ENCODE measurements at regions not wholly inside any gene's neighbourhood (a gene's known extent, or its start where the extent isn't known, plus 50 kb on each side); places are given as distances from the start of the nearest gene placed in this dataset.

- H4K20me1 ChIP-seq (ENCODE audit: insufficient read depth) = no peaks in the 10 kb centered on the region
- H3K4me2 ChIP-seq (ENCODE audit: low read length) = no peak overlapping the region
- no peak overlapping the region for H3K4me3 ChIP-seq (replicated peaks in 1 of 2; ENCODE audit: low read depth in 1 of 2, low read length in 2 of 2)
- H3K79me2 ChIP-seq (ENCODE audit: insufficient read depth, low read length) = no peaks in the 10 kb centered on the region
- no peak overlapping the region for H3K27ac ChIP-seq (ENCODE audit: low read depth, low read length)
- intact Hi-C loops (cut with micrococcal nuclease) = no loop called here
- TF ChIP-seq, protein P1, sequence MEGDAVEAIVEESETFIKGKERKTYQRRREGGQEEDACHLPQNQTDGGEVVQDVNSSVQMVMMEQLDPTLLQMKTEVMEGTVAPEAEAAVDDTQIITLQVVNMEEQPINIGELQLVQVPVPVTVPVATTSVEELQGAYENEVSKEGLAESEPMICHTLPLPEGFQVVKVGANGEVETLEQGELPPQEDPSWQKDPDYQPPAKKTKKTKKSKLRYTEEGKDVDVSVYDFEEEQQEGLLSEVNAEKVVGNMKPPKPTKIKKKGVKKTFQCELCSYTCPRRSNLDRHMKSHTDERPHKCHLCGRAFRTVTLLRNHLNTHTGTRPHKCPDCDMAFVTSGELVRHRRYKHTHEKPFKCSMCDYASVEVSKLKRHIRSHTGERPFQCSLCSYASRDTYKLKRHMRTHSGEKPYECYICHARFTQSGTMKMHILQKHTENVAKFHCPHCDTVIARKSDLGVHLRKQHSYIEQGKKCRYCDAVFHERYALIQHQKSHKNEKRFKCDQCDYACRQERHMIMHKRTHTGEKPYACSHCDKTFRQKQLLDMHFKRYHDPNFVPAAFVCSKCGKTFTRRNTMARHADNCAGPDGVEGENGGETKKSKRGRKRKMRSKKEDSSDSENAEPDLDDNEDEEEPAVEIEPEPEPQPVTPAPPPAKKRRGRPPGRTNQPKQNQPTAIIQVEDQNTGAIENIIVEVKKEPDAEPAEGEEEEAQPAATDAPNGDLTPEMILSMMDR (IDR thresholded peaks at IDR 0.05 in 2 of 3, conservative IDR thresholded peaks at IDR 0.05 in 1 of 3; ENCODE audit: borderline replicate concordance in 1 of 3, insufficient read depth in 1 of 3, low read depth in 2 of 3, low read length in 2 of 3) = no peak
- TF ChIP-seq ATF3 (IDR thresholded peaks at IDR 0.05) (no peak), TCF7L2 (IDR thresholded peaks at IDR 0.05; ENCODE audit: borderline replicate concordance, extremely low read depth, insufficient read depth, insufficient read length) (no peak), POLR2AphosphoS5 (IDR thresholded peaks at IDR 0.05; ENCODE audit: low read depth, low read length) (no peak), ELF1 (IDR thresholded peaks at IDR 0.05; ENCODE audit: borderline replicate concordance, low read depth) (no peak), EZH2phosphoT487 (IDR thresholded peaks at IDR 0.05; ENCODE audit: borderline replicate concordance) (no peak), RAD21 (IDR thresholded peaks at IDR 0.05; ENCODE audit: low read depth) (no peak)
- no peak overlapping the region for H3K9ac ChIP-seq (ENCODE audit: low read length)
- RAD21 ChIA-PET (ENCODE audit: low non-redundant PET in 1 of 2, low total read pairs in 2 of 2, uncharacterized antibody in 2 of 2, unreplicated experiment in 2 of 2) = no interaction called here
- ATAC-seq (no peak), DNase-seq (ENCODE audit: low read depth, low spot score) (no peak)
- POLR2A ChIA-PET = no interaction called here
- no peak overlapping the region for H2AFZ ChIP-seq (ENCODE audit: low read depth, low read length, poor library complexity, severe bottlenecking)
- no TSS peak for BruUV-seq (replicated peaks)
- no peaks in the 10 kb centered on the region for H3K36me3 ChIP-seq (ENCODE audit: control insufficient read depth in 1 of 2, insufficient read depth in 2 of 2, low read length in 2 of 2)
- H3K27me3 ChIP-seq (ENCODE audit: insufficient read depth, low read length) = no peaks in the 10 kb centered on the region
- H3K4me1 ChIP-seq (ENCODE audit: control insufficient read depth in 1 of 2, insufficient read depth in 2 of 2, low read length in 2 of 2) = no peaks in the 10 kb centered on the region
- CTCF ChIA-PET = no interaction called here
- no peaks in the 10 kb centered on the region for H3K9me2 ChIP-seq (ENCODE audit: insufficient read depth)
- no peaks in the 10 kb centered on the region; a peak in 1 of 4 replicates for H3K9me3 ChIP-seq (ENCODE audit: control insufficient read depth in 1 of 2, insufficient read depth in 1 of 2, low read depth in 1 of 2, low read length in 2 of 2)
Observed at GRCh38 chr1:172811694-172812093, 152.8 kb downstream of the FASLG start.

DNA sequence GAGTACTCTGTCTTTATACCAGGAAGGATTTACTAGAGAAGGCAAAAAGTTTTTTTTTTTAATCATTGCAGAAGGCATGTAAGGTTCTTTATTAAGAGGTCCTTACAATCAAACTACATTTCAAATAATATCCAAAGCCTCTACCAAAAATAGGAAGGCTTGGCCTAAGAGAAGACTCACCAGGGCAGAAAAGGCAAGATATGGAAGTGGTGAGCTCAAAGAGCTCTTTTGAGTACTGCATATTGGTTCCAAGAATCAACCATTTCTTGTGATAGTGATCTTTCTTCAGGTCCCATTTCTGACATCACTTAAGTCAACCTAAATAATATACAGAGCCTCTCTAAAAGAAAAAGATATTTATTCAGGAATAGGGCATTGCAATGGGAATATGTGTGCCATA is 153.2 kb downstream of the FASLG start:
- no peak overlapping the region for H3K4me3 ChIP-seq (replicated peaks in 1 of 2; ENCODE audit: low read depth in 1 of 2, low read length in 2 of 2)
- no peaks in the 10 kb centered on the region for H3K9me2 ChIP-seq (ENCODE audit: insufficient read depth)
- ChIA-PET CTCF (no interaction called here), RAD21 (ENCODE audit: low non-redundant PET in 1 of 2, low total read pairs in 2 of 2, uncharacterized antibody in 2 of 2, unreplicated experiment in 2 of 2) (no interaction called here), POLR2A (no interaction called here)
- no peaks in the 10 kb centered on the region for H3K27me3 ChIP-seq (ENCODE audit: insufficient read depth, low read length)
- no peak for DNase-seq (ENCODE audit: low read depth, low spot score)
- no peaks in the 10 kb centered on the region for H3K36me3 ChIP-seq (ENCODE audit: control insufficient read depth in 1 of 2, insufficient read depth in 2 of 2, low read length in 2 of 2)
- no peak for ATAC-seq
- no peak overlapping the region for H2AFZ ChIP-seq (ENCODE audit: low read depth, low read length, poor library complexity, severe bottlenecking)
- no TSS peak for BruUV-seq (replicated peaks)
- no peak overlapping the region for H3K4me2 ChIP-seq (ENCODE audit: low read length)
- TF ChIP-seq SIN3A (IDR thresholded peaks at IDR 0.05; ENCODE audit: low read depth) (no peak), POLR2AphosphoS5 (IDR thresholded peaks at IDR 0.05; ENCODE audit: low read depth, low read length) (no peak), TCF7L2 (IDR thresholded peaks at IDR 0.05; ENCODE audit: borderline replicate concordance, extremely low read depth, insufficient read depth, insufficient read length) (no peak), POLR2A (IDR thresholded peaks at IDR 0.05; ENCODE audit: borderline replicate concordance, extremely low read depth, insufficient read depth, insufficient read length) (no peak)
- TF ChIP-seq, protein P2, sequence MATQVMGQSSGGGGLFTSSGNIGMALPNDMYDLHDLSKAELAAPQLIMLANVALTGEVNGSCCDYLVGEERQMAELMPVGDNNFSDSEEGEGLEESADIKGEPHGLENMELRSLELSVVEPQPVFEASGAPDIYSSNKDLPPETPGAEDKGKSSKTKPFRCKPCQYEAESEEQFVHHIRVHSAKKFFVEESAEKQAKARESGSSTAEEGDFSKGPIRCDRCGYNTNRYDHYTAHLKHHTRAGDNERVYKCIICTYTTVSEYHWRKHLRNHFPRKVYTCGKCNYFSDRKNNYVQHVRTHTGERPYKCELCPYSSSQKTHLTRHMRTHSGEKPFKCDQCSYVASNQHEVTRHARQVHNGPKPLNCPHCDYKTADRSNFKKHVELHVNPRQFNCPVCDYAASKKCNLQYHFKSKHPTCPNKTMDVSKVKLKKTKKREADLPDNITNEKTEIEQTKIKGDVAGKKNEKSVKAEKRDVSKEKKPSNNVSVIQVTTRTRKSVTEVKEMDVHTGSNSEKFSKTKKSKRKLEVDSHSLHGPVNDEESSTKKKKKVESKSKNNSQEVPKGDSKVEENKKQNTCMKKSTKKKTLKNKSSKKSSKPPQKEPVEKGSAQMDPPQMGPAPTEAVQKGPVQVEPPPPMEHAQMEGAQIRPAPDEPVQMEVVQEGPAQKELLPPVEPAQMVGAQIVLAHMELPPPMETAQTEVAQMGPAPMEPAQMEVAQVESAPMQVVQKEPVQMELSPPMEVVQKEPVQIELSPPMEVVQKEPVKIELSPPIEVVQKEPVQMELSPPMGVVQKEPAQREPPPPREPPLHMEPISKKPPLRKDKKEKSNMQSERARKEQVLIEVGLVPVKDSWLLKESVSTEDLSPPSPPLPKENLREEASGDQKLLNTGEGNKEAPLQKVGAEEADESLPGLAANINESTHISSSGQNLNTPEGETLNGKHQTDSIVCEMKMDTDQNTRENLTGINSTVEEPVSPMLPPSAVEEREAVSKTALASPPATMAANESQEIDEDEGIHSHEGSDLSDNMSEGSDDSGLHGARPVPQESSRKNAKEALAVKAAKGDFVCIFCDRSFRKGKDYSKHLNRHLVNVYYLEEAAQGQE (IDR thresholded peaks at IDR 0.05; ENCODE audit: low read depth) = no peak
- H3K9ac ChIP-seq (ENCODE audit: low read length) = no peak overlapping the region
- H3K79me2 ChIP-seq (ENCODE audit: insufficient read depth, low read length) = no peaks in the 10 kb centered on the region
- H3K4me1 ChIP-seq (ENCODE audit: control insufficient read depth in 1 of 2, insufficient read depth in 2 of 2, low read length in 2 of 2) = no peaks in the 10 kb centered on the region
- H3K27ac ChIP-seq (ENCODE audit: low read depth, low read length) = no peak overlapping the region
- intact Hi-C loops (cut with micrococcal nuclease) = no loop called here
- H3K9me3 ChIP-seq (ENCODE audit: control insufficient read depth in 1 of 2, insufficient read depth in 1 of 2, low read depth in 1 of 2, low read length in 2 of 2) = no peaks in the 10 kb centered on the region; a peak in 1 of 4 replicates
- no peaks in the 10 kb centered on the region for H4K20me1 ChIP-seq (ENCODE audit: insufficient read depth)
